Aorta (tissue), 5 donors: ENCODE measurements at regions not wholly inside any gene's neighbourhood (a gene's known extent, or its start where the extent isn't known, plus 50 kb on each side); places are given as distances from the start of the nearest gene placed in this dataset.
A peak's percentile ranks its signal among the peaks of the same experiment; 100 is the strongest.
"Not testable (repeated sequence)": the region's sequence is repeated elsewhere in the genome, so short reads cannot be mapped to it uniquely, and the experiment has no call there.

Experiments used
- ATAC-seq: fragments of 200-7000 bp; cut with Tn5 transposase; one replicate; pipeline ENCODE4 v1.9.1; 2022; ENCODE audit warnings: moderate library complexity; ENCODE audit not compliant: low FRiP score
- DNase-seq, 2 donors: peaks; one replicate each; pipeline ENCODE4 v3.0.0-alpha.2; 2020
- H3K27ac ChIP-seq, 2 donors: one replicate each; pipeline ENCODE4 v1.5.1; 2013; ENCODE audit warnings: low read length in 2 of 2, mild to moderate bottlenecking in 2 of 2, moderate library complexity in 2 of 2, control low read depth in 1 of 2, inconsistent platforms in 1 of 2, low read depth in 1 of 2
- H3K27me3 ChIP-seq, 2 donors: one replicate each; pipeline ENCODE4 v1.6.1; 2013; ENCODE audit warnings: control low read depth in 1 of 2, low read length in 1 of 2, mild to moderate bottlenecking in 1 of 2, moderate library complexity in 1 of 2; ENCODE audit not compliant: insufficient read depth in 2 of 2, control insufficient read depth in 1 of 2
- H3K36me3 ChIP-seq, 2 donors: one replicate each; pipeline ENCODE4 v1.6.1; 2013; ENCODE audit warnings: control low read depth in 1 of 2, low read length in 1 of 2, mild to moderate bottlenecking in 1 of 2; ENCODE audit not compliant: insufficient read depth in 2 of 2, control insufficient read depth in 1 of 2
- H3K4me1 ChIP-seq, 2 donors: one replicate each; pipeline ENCODE4 v1.6.1; 2013; ENCODE audit warnings: low read length in 2 of 2, control low read depth in 1 of 2, mild to moderate bottlenecking in 1 of 2, moderate library complexity in 1 of 2; ENCODE audit not compliant: insufficient read depth in 2 of 2, control insufficient read depth in 1 of 2
- H3K4me3 ChIP-seq, 2 donors: one replicate each; pipeline ENCODE4 v1.5.1; 2013; ENCODE audit warnings: low read length in 2 of 2, control low read depth in 1 of 2, mild to moderate bottlenecking in 1 of 2
- H3K9me3 ChIP-seq: one replicate; pipeline ENCODE4 v1.6.1; 2013; ENCODE audit warnings: mild to moderate bottlenecking, low read length; ENCODE audit not compliant: control insufficient read depth
- WGBS, 2 donors: extraction: QIAGEN DNeasy Blood & Tissue Kit; methylation state at CpG; one replicate each; pipeline ENCODE4 v1.1.7; 2013; 5-methylcytosine and 5-hydroxymethylcytosine counted together
- intact Hi-C, 2 donors: fragments of 100-400 bp; cut with DNase I; formaldehyde crosslinking; loops; one replicate each; pipeline versions ENCODE4 v1.14.2 to v1.15.0; 2022
- donor health status: healthy with polysubstance abuse.
- donor health status: Bipolar disorder and iron deficiency.
- donor health status: DM: no; HTN: no; CAD: no.
- donor health status: DM: no; HTN: no; CAD: no.
- donor health status: DM: yes; HTN: yes; CAD: no.

GRCh38 chr15:22254409-22255045 is 174.2 kb downstream of the OR4M2 start:
- ATAC-seq, H3K27me3 ChIP-seq, H3K4me3 ChIP-seq, DNase-seq, H3K27ac ChIP-seq, H3K36me3 ChIP-seq, intact Hi-C loops, H3K4me1 ChIP-seq, H3K9me3 ChIP-seq: not testable (repeated sequence)
- WGBS, 2 donors, result 67 to 70% methylated on average over 12 to 14 of the region's 14 CpGs

GRCh38 chr15:22255606-22256005 is 175.3 kb downstream of the OR4M2 start:
- H3K36me3 ChIP-seq, intact Hi-C loops, H3K9me3 ChIP-seq, H3K27me3 ChIP-seq, H3K4me3 ChIP-seq, H3K4me1 ChIP-seq, ATAC-seq, H3K27ac ChIP-seq: not testable (repeated sequence)
- peak in 1 of 2 donors; percentile 70 for DNase-seq
- 76 to 77% methylated on average over 7 of the region's 7 CpGs for whole genome bisulfite sequencing, 2 donors

GRCh38 chr15:22256389-22257046 is 176.2 kb downstream of the OR4M2 start:
- peak in 1 of 2 donors; percentile 75 for DNase-seq
- H3K4me1 ChIP-seq, intact Hi-C loops, ATAC-seq, H3K36me3 ChIP-seq, H3K27me3 ChIP-seq, H3K9me3 ChIP-seq, H3K4me3 ChIP-seq, H3K27ac ChIP-seq: not testable (repeated sequence)
- WGBS, 2 donors, result 74 to 76% methylated on average over 18 to 20 of the region's 20 CpGs

- no peaks in the 10 kb centered on the region for H3K36me3 ChIP-seq
- H3K9me3 ChIP-seq, result no peaks in the 10 kb centered on the region
- DNase-seq (peak in 1 of 2 donors; percentile 80), ATAC-seq (no peak)
- no peaks in the 10 kb centered on the region for H3K27me3 ChIP-seq
- H3K27ac ChIP-seq, result no peak overlapping the region
- 52 to 63% methylated on average over 52 to 109 of the region's 109 CpGs for WGBS, 2 donors
- no peaks in the 10 kb centered on the region for H3K4me1 ChIP-seq
- no peak overlapping the region for H3K4me3 ChIP-seq
- intact Hi-C loops, result no loop called here
Observed at GRCh38 chr15:22257047-22258008, 177.0 kb downstream of the OR4M2 start.

DNA sequence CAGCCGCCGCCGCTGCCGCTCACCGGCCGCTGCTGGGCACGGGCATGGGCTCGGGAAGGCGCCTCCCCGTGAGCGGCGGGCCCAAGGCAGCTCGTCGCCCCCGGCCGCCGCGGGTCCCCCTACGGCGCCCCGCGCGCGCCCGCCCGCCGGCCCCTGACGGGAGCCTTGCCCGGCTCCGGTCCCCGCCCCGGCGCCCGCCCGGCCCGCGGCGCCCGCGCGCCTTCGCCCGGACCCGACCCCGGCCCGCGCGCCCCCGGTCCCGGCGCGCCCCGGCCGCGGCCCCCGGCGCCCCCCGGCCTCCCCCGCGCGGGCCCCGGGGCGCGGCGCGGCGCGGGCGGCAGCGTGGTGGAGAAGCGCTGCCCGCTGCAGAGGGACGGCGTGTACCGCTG is 177.7 kb downstream of the OR4M2 start:
- no peak overlapping the region for H3K4me3 ChIP-seq
- intact Hi-C loops, result no loop called here
- H3K27ac ChIP-seq, result no peak overlapping the region
- H3K4me1 ChIP-seq, result no peaks in the 10 kb centered on the region
- H3K27me3 ChIP-seq, result no peaks in the 10 kb centered on the region
- no peak for ATAC-seq
- DNase-seq, result no peak
- H3K9me3 ChIP-seq, result no peaks in the 10 kb centered on the region
- H3K36me3 ChIP-seq, result no peaks in the 10 kb centered on the region
- WGBS, 2 donors, result 59 to 64% methylated on average over 16 to 75 of the region's 75 CpGs

DNA sequence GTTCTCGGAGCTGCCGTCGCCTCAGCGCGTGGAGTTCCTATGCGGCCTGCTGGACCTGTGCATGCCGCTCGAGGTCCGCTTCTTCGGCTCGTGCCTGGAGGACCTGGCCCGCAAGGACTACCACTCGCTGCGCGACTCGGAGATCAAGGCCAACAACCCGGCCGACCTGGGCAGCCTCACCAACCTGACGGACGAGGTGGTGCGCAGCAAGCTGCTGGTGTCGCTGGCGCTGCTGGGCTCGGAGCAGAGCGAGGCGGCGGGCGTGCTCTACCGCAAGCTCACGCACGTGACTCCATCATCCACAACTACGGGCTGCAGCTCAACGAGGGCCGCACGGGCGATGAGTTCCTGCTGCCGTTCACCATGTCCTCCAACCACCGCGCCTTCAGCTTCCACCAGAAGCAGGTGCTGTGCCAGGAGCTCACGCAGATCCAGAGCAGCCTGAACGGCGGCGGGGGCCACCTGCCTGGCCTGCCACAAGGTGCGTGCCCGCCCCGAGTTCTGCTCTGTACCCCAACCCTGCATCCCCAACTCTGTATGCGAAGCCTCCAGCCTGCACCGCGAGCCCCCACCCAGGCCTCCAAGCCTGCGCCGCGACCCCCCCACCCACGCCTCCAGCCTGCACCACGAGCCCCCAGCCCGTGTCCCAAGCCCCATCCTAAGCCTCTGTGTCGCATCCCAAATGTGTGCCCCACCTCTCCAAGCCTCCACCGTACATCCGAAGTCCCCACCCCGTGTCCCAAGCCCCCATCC is 178.2 kb downstream of the OR4M2 start:
- H3K27ac ChIP-seq, result no peak overlapping the region
- H3K4me1 ChIP-seq, result no peaks in the 10 kb centered on the region
- intact Hi-C loops, result no loop called here
- ATAC-seq, result no peak
- no peaks in the 10 kb centered on the region for H3K9me3 ChIP-seq
- no peaks in the 10 kb centered on the region for H3K36me3 ChIP-seq
- 60 to 72% methylated on average over 34 to 59 of the region's 59 CpGs for WGBS, 2 donors
- H3K4me3 ChIP-seq, result no peak overlapping the region
- peak in 1 of 2 donors; percentile 81 for DNase-seq
- no peaks in the 10 kb centered on the region for H3K27me3 ChIP-seq

DNA sequence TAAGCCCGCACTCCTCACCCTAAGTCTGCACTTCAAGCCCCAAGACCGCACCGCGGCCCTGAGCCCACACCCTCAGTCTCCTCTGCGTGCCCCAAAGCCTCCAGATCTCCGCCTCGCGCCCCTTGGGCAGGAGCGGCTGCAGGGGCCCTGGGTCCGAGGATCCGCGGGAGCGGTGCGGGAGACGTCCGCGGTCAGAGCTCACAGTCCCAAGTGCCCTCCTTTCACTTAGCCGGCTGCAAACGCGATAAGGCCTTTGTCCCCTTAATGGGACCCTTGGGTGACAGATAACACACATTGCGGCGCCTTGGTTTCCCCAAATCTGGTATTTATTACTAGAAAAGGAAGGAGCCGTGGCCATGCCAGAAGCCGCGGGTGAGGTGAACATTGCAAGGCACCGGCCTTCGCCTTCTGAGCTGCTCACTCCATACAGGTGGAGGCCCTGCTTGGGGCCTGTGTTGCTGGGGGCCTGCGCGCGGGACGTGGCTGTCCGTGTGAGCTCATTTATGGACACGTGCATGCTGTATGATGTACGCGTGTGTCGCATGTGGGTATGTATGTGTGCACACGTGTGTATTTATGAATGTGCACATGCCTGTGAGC is 178.9 kb downstream of the OR4M2 start:
- WGBS, 2 donors, result 75 to 80% methylated on average over 34 to 37 of the region's 37 CpGs

DNA sequence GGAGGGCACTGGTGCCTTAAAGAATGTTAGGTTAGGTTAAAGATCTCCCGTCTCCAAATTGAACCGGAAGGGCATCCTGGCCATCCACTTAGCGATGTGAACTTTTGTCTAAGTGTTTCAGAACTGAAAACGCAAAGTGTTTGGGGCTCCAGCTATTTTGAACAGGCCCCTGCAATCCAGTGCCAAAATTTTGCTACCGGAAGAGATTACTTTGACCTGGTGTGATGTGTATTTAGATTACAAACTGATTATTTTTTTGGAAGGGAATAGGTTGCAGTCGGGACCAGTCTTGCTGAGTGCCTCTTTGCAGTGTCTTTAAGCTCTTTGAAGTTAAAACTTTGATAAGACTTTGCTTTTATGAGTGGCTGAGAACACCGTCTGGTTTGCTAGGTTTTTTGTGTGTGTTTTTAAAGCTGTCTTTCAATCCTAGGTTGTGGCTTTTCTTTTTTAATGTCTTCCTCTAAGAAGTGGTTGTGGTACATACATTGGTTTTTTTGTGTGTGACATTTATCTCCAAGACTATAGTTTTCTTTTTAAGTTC is 179.6 kb downstream of the OR4M2 start:
- H3K27me3 ChIP-seq, result no peaks in the 10 kb centered on the region
- H3K27ac ChIP-seq, result no peak overlapping the region
- DNase-seq (no peak), ATAC-seq (no peak)
- H3K4me3 ChIP-seq, result no peak overlapping the region
- WGBS, 2 donors, result 75 to 77% methylated on average over 7 of the region's 7 CpGs
- no peaks in the 10 kb centered on the region for H3K9me3 ChIP-seq
- intact Hi-C loops, result no loop called here
- no peaks in the 10 kb centered on the region for H3K4me1 ChIP-seq
- no peaks in the 10 kb centered on the region for H3K36me3 ChIP-seq

More for the DNA sequence above, 178.9 kb downstream of the OR4M2 start:
- intact Hi-C loops, H3K36me3 ChIP-seq, H3K4me3 ChIP-seq, ATAC-seq, H3K27me3 ChIP-seq, H3K27ac ChIP-seq, H3K9me3 ChIP-seq, H3K4me1 ChIP-seq: not testable (repeated sequence)
- peak in 1 of 2 donors; percentile 82 for DNase-seq
